Liver (tissue), 8 donors: ENCODE measurements at regions not wholly inside any gene's neighbourhood (a gene's known extent, or its start where the extent isn't known, plus 50 kb on each side); places are given as distances from the start of the nearest gene placed in this dataset.

ENCODE experiments used
- DNase-seq: peaks from one replicate; pipeline ENCODE4 v3.0.0-alpha.2; 2017; ENCODE audit warnings: low spot score
- H3K27ac ChIP-seq, 2 donors: one replicate each; pipeline ENCODE4 v1.7.0; 2013; ENCODE audit warnings: inconsistent platforms in 2 of 2, low read length in 2 of 2, control low read depth in 1 of 2, low read depth in 1 of 2, mild to moderate bottlenecking in 1 of 2
- H3K27me3 ChIP-seq, 4 donors: one replicate each; pipeline versions ENCODE4 v1.6.1 to v1.7.0; 2013; ENCODE audit warnings: low read length in 3 of 4, inconsistent platforms in 1 of 4, mild to moderate bottlenecking in 1 of 4, moderate library complexity in 1 of 4; ENCODE audit not compliant: control insufficient read depth in 4 of 4, insufficient read depth in 4 of 4
- H3K36me3 ChIP-seq, 4 donors: one replicate each; pipeline versions ENCODE4 v1.6.1 to v1.7.0; 2013; ENCODE audit warnings: low read length in 3 of 4, mild to moderate bottlenecking in 3 of 4, low read depth in 1 of 4, moderate library complexity in 1 of 4; ENCODE audit not compliant: control insufficient read depth in 4 of 4, insufficient read depth in 3 of 4
- H3K4me1 ChIP-seq, 4 donors: one replicate each; pipeline versions ENCODE4 v1.6.1 to v1.7.0; 2013; ENCODE audit warnings: low read length in 3 of 4, mild to moderate bottlenecking in 3 of 4, moderate library complexity in 1 of 4; ENCODE audit not compliant: control insufficient read depth in 4 of 4, insufficient read depth in 4 of 4
- H3K4me3 ChIP-seq, 3 donors: one replicate each; pipeline versions ENCODE4 v1.6.1 to v1.7.0; 2013; ENCODE audit warnings: low read length in 3 of 3, control low read depth in 1 of 3, low read depth in 1 of 3, mild to moderate bottlenecking in 1 of 3
- H3K9ac ChIP-seq, 2 donors: one replicate each; pipeline ENCODE4 v1.7.0; 2013; ENCODE audit warnings: low read length in 2 of 2, mild to moderate bottlenecking in 2 of 2, moderate library complexity in 2 of 2, control low read depth in 1 of 2, low read depth in 1 of 2
- H3K9me3 ChIP-seq, 4 donors: one replicate each; pipeline versions ENCODE4 v1.6.1 to v1.7.0; 2013; ENCODE audit warnings: low read length in 3 of 4; ENCODE audit not compliant: control insufficient read depth in 4 of 4
- ATF3 ChIP-seq: IDR thresholded peaks from 2 replicates; pipeline ENCODE4 v1.6.1; 2016; ENCODE audit warnings: antibody characterized with exemption
- CTCF ChIP-seq: fragments of 150-350 bp; IDR thresholded peaks from 2 replicates; pipeline ENCODE4 v1.5.1; 2017; ENCODE audit warnings: improper control_type of control experiment, low read depth, low read length; ENCODE audit not compliant: missing input control
- FOXA1 ChIP-seq: IDR thresholded peaks from 2 replicates; pipeline ENCODE4 v1.6.1; 2016; ENCODE audit warnings: antibody characterized with exemption
- FOXA2 ChIP-seq: IDR thresholded peaks from 2 replicates; pipeline ENCODE4 v1.6.1; 2016; ENCODE audit warnings: antibody characterized with exemption
- GABPA ChIP-seq, 2 donors: IDR thresholded peaks in 1 of 2; conservative IDR thresholded peaks in 1 of 2; 2 replicates each; pipeline ENCODE4 v1.6.1; 2016; ENCODE audit warnings: antibody characterized with exemption in 2 of 2, mild to moderate bottlenecking in 1 of 2, moderate library complexity in 1 of 2
- HNF4A ChIP-seq, 2 donors: conservative IDR thresholded peaks; 2 replicates each; pipeline ENCODE4 v1.6.1; 2016; ENCODE audit warnings: antibody characterized with exemption in 2 of 2, mild to moderate bottlenecking in 2 of 2
- HNF4G ChIP-seq: IDR thresholded peaks from 2 replicates; pipeline ENCODE4 v1.6.1; 2016; ENCODE audit warnings: antibody characterized with exemption
- JUND ChIP-seq, 2 donors: IDR thresholded peaks; 2 replicates each; pipeline ENCODE4 v1.6.1; 2016; ENCODE audit warnings: antibody characterized with exemption in 2 of 2
- MAX ChIP-seq: IDR thresholded peaks from 2 replicates; pipeline ENCODE4 v1.6.1; 2016; ENCODE audit warnings: antibody characterized with exemption
- NR2F2 ChIP-seq: IDR thresholded peaks from 2 replicates; pipeline ENCODE4 v1.6.1; 2016; ENCODE audit warnings: antibody characterized with exemption
- RAD21 ChIP-seq, 2 donors: IDR thresholded peaks; 2 replicates each; pipeline ENCODE4 v1.6.1; 2016; ENCODE audit warnings: antibody characterized with exemption in 2 of 2, mild to moderate bottlenecking in 2 of 2
- REST ChIP-seq: IDR thresholded peaks from 2 replicates; pipeline ENCODE4 v1.6.1; 2016; ENCODE audit warnings: antibody characterized with exemption, mild to moderate bottlenecking
- RXRA ChIP-seq, 2 donors: IDR thresholded peaks; 2 replicates each; pipeline ENCODE4 v1.6.1; 2017 to 2018; ENCODE audit warnings: antibody characterized with exemption in 2 of 2, mild to moderate bottlenecking in 1 of 2
- SP1 ChIP-seq: IDR thresholded peaks from 2 replicates; pipeline ENCODE4 v1.6.1; 2018; ENCODE audit warnings: antibody characterized with exemption, mild to moderate bottlenecking
- TAF1 ChIP-seq: conservative IDR thresholded peaks from 2 replicates; pipeline ENCODE4 v1.6.1; 2016; ENCODE audit warnings: antibody characterized with exemption, mild to moderate bottlenecking
- YY1 ChIP-seq: IDR thresholded peaks from 2 replicates; pipeline ENCODE4 v1.6.1; 2016; ENCODE audit warnings: antibody characterized with exemption, mild to moderate bottlenecking
- ZBTB33 ChIP-seq: IDR thresholded peaks from 2 replicates; pipeline ENCODE4 v1.6.1; 2016; ENCODE audit warnings: antibody characterized with exemption
- WGBS: extraction: QIAGEN DNeasy Blood & Tissue Kit; methylation state at CpG from one replicate; pipeline ENCODE4 v1.1.7; 2013; 5-methylcytosine and 5-hydroxymethylcytosine counted together
- donor health status: healthy.
- donor health status: healthy.
- donor health status: healthy.
- donor health status: healthy.
- donor health status: healthy.

GRCh38 chr19:56930647-56931535 lies 90.4 kb upstream of the PEG3 start:
- H3K4me3 ChIP-seq = no peak overlapping the region
- no peaks in the 10 kb centered on the region for H3K4me1 ChIP-seq
- no peak for DNase-seq
- 23% methylated on average over 5 of the region's 5 CpGs for WGBS
- no peaks in the 10 kb centered on the region for H3K27me3 ChIP-seq
- H3K27ac ChIP-seq = no peak overlapping the region
- peak in 1 of 2 donors; percentile 53 for TF ChIP-seq RXRA (IDR thresholded peaks at IDR 0.05)
- TF ChIP-seq CTCF = no peak
- H3K36me3 ChIP-seq = no peaks in the 10 kb centered on the region
- H3K9me3 ChIP-seq = peaks cover 0 to 10% (median 5%) of the 10 kb centered on the region in 4 donors
- H3K9ac ChIP-seq = no peak overlapping the region

- no peak for DNase-seq
- H3K9ac ChIP-seq = no peak overlapping the region
- H3K36me3 ChIP-seq = no peaks in the 10 kb centered on the region
- no peaks in the 10 kb centered on the region for H3K27me3 ChIP-seq
- peaks cover 0 to 16% (median 5%) of the 10 kb centered on the region in 4 donors for H3K9me3 ChIP-seq
- TF ChIP-seq MAX = no peak
- TF ChIP-seq JUND (IDR thresholded peaks at IDR 0.05) = no peak
- no peak for TF ChIP-seq NR2F2
- TF ChIP-seq HNF4G = no peak
- no peak for TF ChIP-seq HNF4A (conservative IDR thresholded peaks at IDR 0.05)
- TF ChIP-seq TAF1 = no peak
- TF ChIP-seq GABPA (IDR thresholded peaks at IDR 0.05 in 1 of 2, conservative IDR thresholded peaks at IDR 0.05 in 1 of 2) = no peak
- TF ChIP-seq CTCF = no peak
- TF ChIP-seq RAD21 (IDR thresholded peaks at IDR 0.05) = no peak
- TF ChIP-seq ATF3 = no peak
- no peak for TF ChIP-seq FOXA1
- no peak for TF ChIP-seq SP1
- no peak for TF ChIP-seq FOXA2
- TF ChIP-seq ZBTB33 = no peak
- TF ChIP-seq YY1 = no peak
- TF ChIP-seq REST = no peak
- H3K4me3 ChIP-seq = no peak overlapping the region
- 89% methylated on average over 13 of the region's 13 CpGs for WGBS
- no peak overlapping the region for H3K27ac ChIP-seq
- H3K4me1 ChIP-seq = no peaks in the 10 kb centered on the region
Measured at GRCh38 chr19:56933014-56933705, 92.6 kb upstream of the PEG3 start.
